Psoas muscle (tissue), 7 donors: ENCODE measurements at regions not wholly inside any gene's neighbourhood (a gene's known extent, or its start where the extent isn't known, plus 50 kb on each side); places are given as distances from the start of the nearest gene placed in this dataset.

ENCODE experiments used
- ATAC-seq, 4 donors: fragments of 200-7000 bp; cut with Tn5 transposase; one replicate each; pipeline ENCODE4 v1.9.1; 2020; ENCODE audit warnings: moderate library complexity in 3 of 4, mild to moderate bottlenecking in 2 of 4
- DNase-seq, 2 donors: peaks; one replicate each; pipeline ENCODE4 v3.0.0-alpha.2; 2020
- H3K27ac ChIP-seq: fragments of 200-600 bp; one replicate; pipeline ENCODE4 v1.8.0; 2022
- H3K27me3 ChIP-seq, 3 donors: fragments of 200-600 bp in 1 of 3; one replicate each; pipeline versions ENCODE4 v1.6.1 to v1.8.0; 2013 to 2022; ENCODE audit warnings: low read length in 2 of 3, mild to moderate bottlenecking in 2 of 3, moderate library complexity in 1 of 3; ENCODE audit not compliant: insufficient read depth in 3 of 3
- H3K36me3 ChIP-seq, 2 donors: fragments of 200-600 bp in 1 of 2; one replicate each; pipeline versions ENCODE4 v1.6.1 to v1.8.0; 2013 to 2022; ENCODE audit warnings: low read depth in 1 of 2, mild to moderate bottlenecking in 1 of 2, moderate library complexity in 1 of 2; ENCODE audit not compliant: insufficient read depth in 1 of 2
- H3K4me1 ChIP-seq: fragments of 200-600 bp; one replicate; pipeline ENCODE4 v1.8.0; 2022
- H3K4me3 ChIP-seq: fragments of 200-600 bp; one replicate; pipeline ENCODE4 v1.8.0; 2022; ENCODE audit warnings: mild to moderate bottlenecking
- H3K9me3 ChIP-seq: fragments of 200-600 bp; one replicate; pipeline ENCODE4 v1.8.0; 2022
- CTCF ChIP-seq: fragments of 200-600 bp; IDR thresholded peaks from one replicate; pipeline ENCODE4 v1.8.0; 2022; ENCODE audit warnings: antibody characterized with exemption
- WGBS, 3 donors: extraction: QIAGEN DNeasy Blood & Tissue Kit; methylation state at CpG; one replicate each; pipeline versions ENCODE4 v1.1.6 to v1.1.7; 2013; 5-methylcytosine and 5-hydroxymethylcytosine counted together
- intact Hi-C, 2 donors: fragments of 100-400 bp; cut with DNase I; formaldehyde crosslinking; loops; one replicate each; pipeline versions ENCODE4 v1.11.0 to v1.14.2; 2022
- donor health status: healthy with polysubstance abuse.
- donor health status: DM: no; HTN: no; CAD: no; lungs with moderate emphysema.
- donor health status: Bipolar disorder and iron deficiency.
- donor health status: healthy.
- donor health status: DM: yes; HTN: yes; CAD: no.
- donor health status: DM: no; HTN: no; CAD: no.
- donor health status: DM: yes; HTN: yes; CAD: no.

GRCh38 chr16:85490407-85491057, 122.6 kb upstream of the GSE1 start:
- intact Hi-C loops: loop anchor here in 1 of 2 donors (10.0 kb wide), 1 partner anchor 54 kb away; no protein-coding TSS in a partner anchor
- 91 to 94% (median 93%) methylated on average over 26 to 27 of the region's 27 CpGs for WGBS, 3 donors
- no peaks in the 10 kb centered on the region for H3K9me3 ChIP-seq
- TF ChIP-seq CTCF: no peak
- peaks cover 20% of the 10 kb centered on the region for H3K4me1 ChIP-seq
- H3K27ac ChIP-seq: peak overlapping the region; percentile 80
- DNase-seq (no peak), ATAC-seq (no peak)
- no peak overlapping the region for H3K4me3 ChIP-seq
- no peaks in the 10 kb centered on the region for H3K27me3 ChIP-seq
- H3K36me3 ChIP-seq: no peaks in the 10 kb centered on the region

- ATAC-seq (peak; percentile 7 to 25 (median 20)), DNase-seq (no peak)
- Histone ChIP-seq H3K4me3 (no peak overlapping the region), H3K9me3 (no peaks in the 10 kb centered on the region), H3K27me3 (no peaks in the 10 kb centered on the region), H3K36me3 (no peaks in the 10 kb centered on the region), H3K4me1 (peaks cover 20% of the 10 kb centered on the region), H3K27ac (peak overlapping the region; percentile 80)
- peak; percentile 23 for TF ChIP-seq CTCF
- 81 to 86% (median 84%) methylated on average over 17 of the region's 17 CpGs for WGBS, 3 donors
- intact Hi-C loops: loop anchor here in 1 of 2 donors (10.0 kb wide), 1 partner anchor 54 kb away; no protein-coding TSS in a partner anchor
These were observed 121.9 kb upstream of the GSE1 start for GRCh38 chr16:85491058-85491771.

- no peak for TF ChIP-seq CTCF
- intact Hi-C loops: loop anchor here in 1 of 2 donors (10.0 kb wide), 1 partner anchor 53 kb away; no protein-coding TSS in a partner anchor
- peaks cover 20% of the 10 kb centered on the region for H3K4me1 ChIP-seq
- 17 to 25% (median 17%) methylated on average over 16 to 17 of the region's 17 CpGs for whole genome bisulfite sequencing, 3 donors
- H3K9me3 ChIP-seq: no peaks in the 10 kb centered on the region
- no peak overlapping the region for H3K4me3 ChIP-seq
- peak overlapping the region; percentile 80 for H3K27ac ChIP-seq
- DNase-seq: peak; percentile 75 to 88
- no peaks in the 10 kb centered on the region for H3K27me3 ChIP-seq
- ATAC-seq: peak; percentile 86 to 96 (median 90)
- no peaks in the 10 kb centered on the region for H3K36me3 ChIP-seq
These were observed 121.3 kb upstream of the GSE1 start for GRCh38 chr16:85491798-85492294.

GRCh38 chr16:85492295-85492864, 120.7 kb upstream of the GSE1 start:
- peak overlapping the region; percentile 80 for H3K27ac ChIP-seq
- no peak overlapping the region for H3K4me3 ChIP-seq
- no peaks in the 10 kb centered on the region for H3K36me3 ChIP-seq
- H3K27me3 ChIP-seq: no peaks in the 10 kb centered on the region
- intact Hi-C loops: loop anchor here in 1 of 2 donors (10.0 kb wide), 1 partner anchor 52 kb away; no protein-coding TSS in a partner anchor
- DNase-seq (no peak), ATAC-seq (peak; percentile 6 to 22 (median 13))
- peaks cover 20% of the 10 kb centered on the region for H3K4me1 ChIP-seq
- no peak for TF ChIP-seq CTCF
- H3K9me3 ChIP-seq: no peaks in the 10 kb centered on the region
- WGBS, 3 donors: 40 to 56% (median 44%) methylated on average over 12 of the region's 12 CpGs
